K562 (cell line): ENCODE measurements at regions not wholly inside any gene's neighbourhood (a gene's known extent, or its start where the extent isn't known, plus 50 kb on each side); places are given as distances from the start of the nearest gene placed in this dataset.

Experiments
- ATAC-seq: fragments of 200-7000 bp; cut with Tn5 transposase; 3 replicates; pipeline ENCODE4 v1.9.1; 2020; ENCODE audit warnings: moderate library complexity
- BruUV-seq: library from RNA; stranded (reverse); fragments of 400-500 nt; replicated peaks from 2 replicates; lab custom pipeline; 2021; lab: Mats Ljungman, UMichigan
- CTCF ChIA-PET: fragments of 300-600 bp; formaldehyde crosslinking; extraction: SDS; loops from one replicate; lab custom pipeline; 2021; ENCODE audit warnings: low intra/inter-chr PET ratio; lab: Yijun Ruan, JAX
- POLR2A ChIA-PET: fragments of 300-600, 350-650 bp; sonication (Branson Sonifier 250); formaldehyde crosslinking; extraction: SDS; loops from one replicate; lab custom pipeline; 2021; ENCODE audit warnings: antibody characterized with exemption, inconsistent platforms; lab: Yijun Ruan, JAX
- DNase-seq, 4 experiments: peaks; one replicate each; pipeline versions ENCODE4 v3.0.0 to v3.0.0-alpha.2; 2011 to 2018; ENCODE audit warnings: low spot score in 3 of 4, mixed read lengths in 3 of 4; ENCODE audit errors: extremely low read depth in 1 of 4
- FAIRE-seq: peaks from 2 replicates; lab custom pipeline; 2011; peaks lifted over from hg19 to GRCh38; lab: Jason Lieb, UNC
- H2AFZ ChIP-seq: 2 replicates; pipeline ENCODE4 v1.6.0; 2011; ENCODE audit warnings: low read depth, low read length, control low read depth, inconsistent platforms
- H3K27ac ChIP-seq: fragments of 200-600 bp; 3 replicates; pipeline ENCODE4 v1.8.0; 2011; ENCODE audit warnings: low read depth, mild to moderate bottlenecking, control low read depth, inconsistent platforms, low read length, moderate library complexity, mixed read lengths; ENCODE audit errors: extremely low read depth
- H3K27me3 ChIP-seq, 2 experiments: fragments of 300-600 bp in 1 of 2; 2 replicates in 1 of 2; 3 replicates in 1 of 2; pipeline versions ENCODE4 v1.6.0 to v1.8.0; 2011; ENCODE audit warnings: inconsistent platforms in 2 of 2, low read length in 2 of 2, mild to moderate bottlenecking in 1 of 2, mixed read lengths in 1 of 2, moderate library complexity in 1 of 2; ENCODE audit not compliant: control insufficient read depth in 2 of 2, insufficient read depth in 2 of 2
- H3K36me3 ChIP-seq: fragments of 300-600 bp; 3 replicates; pipeline ENCODE4 v1.8.0; 2011; ENCODE audit warnings: mild to moderate bottlenecking, low read length, inconsistent platforms; ENCODE audit not compliant: control insufficient read depth, insufficient read depth
- H3K4me1 ChIP-seq, 2 experiments: fragments of 200-600 bp in 1 of 2; replicated peaks in 1 of 2; 2 replicates in 1 of 2; 3 replicates in 1 of 2; pipeline versions ENCODE4 v1.5.1 to v1.8.0; 2011; ENCODE audit warnings: inconsistent platforms in 2 of 2, low read length in 2 of 2, mild to moderate bottlenecking in 1 of 2, mixed read lengths in 1 of 2, moderate library complexity in 1 of 2; ENCODE audit not compliant: control insufficient read depth in 2 of 2, insufficient read depth in 2 of 2
- H3K4me2 ChIP-seq: 2 replicates; pipeline ENCODE4 v1.6.1; 2011; ENCODE audit warnings: low read length, control low read depth, inconsistent platforms, mixed read lengths; ENCODE audit not compliant: insufficient read depth
- H3K4me3 ChIP-seq: fragments of 200-600 bp; sonication (generic), shearing (Covaris generic); 2 replicates; pipeline ENCODE4 v1.5.1; 2016; ENCODE audit warnings: control low read depth, inconsistent platforms
- H3K79me2 ChIP-seq: fragments of 200-600 bp; 3 replicates; pipeline ENCODE4 v1.8.0; 2011; ENCODE audit warnings: low read length, inconsistent platforms; ENCODE audit not compliant: control insufficient read depth, insufficient read depth
- H3K9ac ChIP-seq, 2 experiments: 2 replicates each; pipeline versions ENCODE4 v1.6.0 to v1.6.1; 2011; ENCODE audit warnings: low read depth in 2 of 2, low read length in 2 of 2, control low read depth in 1 of 2, inconsistent platforms in 1 of 2, mild to moderate bottlenecking in 1 of 2, mixed read lengths in 1 of 2; ENCODE audit not compliant: insufficient read depth in 1 of 2
- H3K9me1 ChIP-seq: one replicate; pipeline ENCODE4 v1.6.0; 2011; ENCODE audit warnings: inconsistent platforms, mild to moderate bottlenecking, low read length, moderate library complexity; ENCODE audit not compliant: control insufficient read depth, insufficient read depth
- H3K9me3 ChIP-seq: replicated peaks from 2 replicates; pipeline ENCODE4 v1.5.1; 2011; ENCODE audit warnings: low read depth, low read length, inconsistent platforms; ENCODE audit not compliant: control insufficient read depth, insufficient read depth
- H4K20me1 ChIP-seq: replicated peaks from 2 replicates; pipeline ENCODE4 v1.6.1; 2011; ENCODE audit warnings: low read length, inconsistent platforms, mixed read lengths; ENCODE audit not compliant: control insufficient read depth, insufficient read depth
- HCFC1 ChIP-seq: IDR thresholded peaks from 2 replicates; pipeline ENCODE4 v1.6.1; 2012; ENCODE audit warnings: low read depth, low read length, improper control_type of control experiment
- MTA3 ChIP-seq: fragments of 450-650 bp; formaldehyde crosslinking; IDR thresholded peaks from 2 replicates; pipeline ENCODE4 v1.6.1; 2017; ENCODE audit warnings: mild to moderate bottlenecking, borderline replicate concordance
- MYC ChIP-seq, 2 experiments: fragments of 250-450 bp in 1 of 2; sonication (Bioruptor Pico) in 1 of 2; IDR thresholded peaks; 2 replicates each; pipeline versions ENCODE4 v1.5.1 to v1.6.1; 2012 to 2021; ENCODE audit warnings: low read depth in 2 of 2, borderline replicate concordance in 1 of 2, improper control_type of control experiment in 1 of 2, low read length in 1 of 2, mild to moderate bottlenecking in 1 of 2, moderate library complexity in 1 of 2
- PHF8 ChIP-seq: fragments of 200-600 bp; sonication (generic); IDR thresholded peaks from 2 replicates; pipeline ENCODE4 v1.6.1; 2012; ENCODE audit warnings: mixed run types, mild to moderate bottlenecking, inconsistent platforms, low read length, moderate library complexity, borderline replicate concordance
- PHTF2 ChIP-seq: fragments of 250-450 bp; sonication (Bioruptor Pico); IDR thresholded peaks from 2 replicates; pipeline ENCODE4 v1.5.0; 2021; ENCODE audit warnings: mild to moderate bottlenecking
- RBM25 ChIP-seq: fragments of 200-400 bp; formaldehyde crosslinking; IDR thresholded peaks from 2 replicates; pipeline ENCODE4 v1.6.1; 2018; ENCODE audit warnings: low read length, low read depth, moderate library complexity; ENCODE audit not compliant: severe bottlenecking
- SMARCA5 ChIP-seq: fragments of 450-650 bp; IDR thresholded peaks from 2 replicates; pipeline ENCODE4 v1.6.1; 2016
- SRSF1 ChIP-seq: fragments of 200-400 bp; formaldehyde crosslinking; IDR thresholded peaks from 2 replicates; pipeline ENCODE4 v1.6.1; 2017; ENCODE audit warnings: mild to moderate bottlenecking, low read depth, low read length, moderate library complexity
- ZC3H11A ChIP-seq: IDR thresholded peaks from 2 replicates; pipeline ENCODE4 v1.6.1; 2012; ENCODE audit warnings: low read depth, low read length, improper control_type of control experiment
- ZKSCAN1 ChIP-seq: fragments of 150-350 bp; IDR thresholded peaks from 2 replicates; pipeline ENCODE4 v1.6.1; 2016; ENCODE audit warnings: low read depth, low read length
- ZNF124 ChIP-seq: sonication (generic); formaldehyde crosslinking; IDR thresholded peaks from 2 replicates; pipeline ENCODE4 v1.8.1; 2022; ENCODE audit warnings: missing genetic modification reagents
- ZNF311 ChIP-seq: fragments of 250-450 bp; sonication (Bioruptor Pico); IDR thresholded peaks from 2 replicates; pipeline ENCODE4 v1.4.0; 2020; ENCODE audit warnings: mild to moderate bottlenecking, moderate library complexity
- ZNF717 ChIP-seq: fragments of 250-450 bp; sonication (Bioruptor Pico); IDR thresholded peaks from 2 replicates; pipeline ENCODE4 v1.5.0; 2021
- ZNF76 ChIP-seq: fragments of 250-450 bp; sonication (Bioruptor Pico); IDR thresholded peaks from 2 replicates; pipeline ENCODE4 v1.4.0; 2020; ENCODE audit warnings: mild to moderate bottlenecking, moderate library complexity, borderline replicate concordance
- ZNF780A ChIP-seq: fragments of 250-450 bp; sonication (Bioruptor Pico); IDR thresholded peaks from 2 replicates; pipeline ENCODE4 v1.5.0; 2021; ENCODE audit warnings: mild to moderate bottlenecking
- whole genome bisulfite sequencing: fragments of 100-300 bp; shearing (Covaris generic); methylation state at CpG from one replicate; pipeline ENCODE4 v1.1.6; 2016; ENCODE audit warnings: low coverage, mixed read lengths; ENCODE audit not compliant: insufficient coverage; ENCODE audit errors: missing lambda C conversion rate; 5-methylcytosine and 5-hydroxymethylcytosine counted together
- in situ Hi-C: fragments of 300-500 bp; cut with MboI; formaldehyde crosslinking; loops from 4 replicates; pipeline ENCODE4 v1.15.0; 2018; ENCODE audit warnings: inconsistent platforms, mixed read lengths
- intact Hi-C: fragments of 100-400 bp; cut with micrococcal nuclease; formaldehyde crosslinking; loops from 2 replicates; pipeline ENCODE4 v1.14.2; 2022

- Histone ChIP-seq H3K27ac (no peak overlapping the region), H3K4me1 (no peaks in the 10 kb centered on the region), H3K4me2 (no peak overlapping the region), H3K79me2 (no peaks in the 10 kb centered on the region), H3K27me3 (no peaks in the 10 kb centered on the region), H3K9ac (no peak overlapping the region), H3K36me3 (no peaks in the 10 kb centered on the region), H3K4me3 (no peak overlapping the region), H4K20me1 (no peaks in the 10 kb centered on the region), H2AFZ (no peak overlapping the region), H3K9me1 (no peaks in the 10 kb centered on the region), H3K9me3 (no peaks in the 10 kb centered on the region)
- intact Hi-C loops (no loop called here), in situ Hi-C loops (no loop called here)
- TF ChIP-seq MYC (IDR thresholded peaks at IDR 0.05; ENCODE audit: low read depth, low read length): no peak
- TF ChIP-seq MYC (CRISPR knock-in tag; IDR thresholded peaks at IDR 0.05; ENCODE audit: borderline replicate concordance, low read depth): no peak
- TF ChIP-seq ZNF717 (CRISPR knock-in tag): no peak
- no peak for TF ChIP-seq MTA3
- no peak for FAIRE-seq
- no TSS peak for BruUV-seq
- 1% methylated on average over 11 of the region's 12 CpGs for WGBS
- DNase-seq: no peak
- ChIA-PET POLR2A (no interaction called here), CTCF (no interaction called here)
- no peak for ATAC-seq
Observed at GRCh38 chr14:99072433-99072832, 199.6 kb downstream of the BCL11B start.

GRCh38 chr14:99072956-99073355 is 199.0 kb downstream of the BCL11B start:
- intact Hi-C loops (no loop called here), in situ Hi-C loops (no loop called here)
- BruUV-seq: no TSS peak
- ChIA-PET CTCF (no interaction called here), POLR2A (no interaction called here)
- no peak overlapping the region for H2AFZ ChIP-seq
- TF ChIP-seq SMARCA5: no peak
- TF ChIP-seq ZNF76 (CRISPR knock-in tag): no peak
- TF ChIP-seq ZNF124 (CRISPR knock-in tag): no peak
- TF ChIP-seq ZNF311 (CRISPR knock-in tag): no peak
- TF ChIP-seq RBM25: no peak
- TF ChIP-seq ZC3H11A: no peak
- no peak for TF ChIP-seq HCFC1
- TF ChIP-seq SRSF1: no peak
- TF ChIP-seq PHTF2: no peak
- no peak for TF ChIP-seq PHF8
- TF ChIP-seq ZNF780A (CRISPR knock-in tag): no peak
- TF ChIP-seq ZKSCAN1: no peak
- H3K9me1 ChIP-seq: no peaks in the 10 kb centered on the region
- H3K27me3 ChIP-seq: no peaks in the 10 kb centered on the region
- ATAC-seq: no peak
- DNase-seq: no peak
- no peaks in the 10 kb centered on the region for H3K4me1 ChIP-seq
- H3K79me2 ChIP-seq: no peaks in the 10 kb centered on the region
- H4K20me1 ChIP-seq: no peaks in the 10 kb centered on the region
- H3K4me2 ChIP-seq: no peak overlapping the region
- no peaks in the 10 kb centered on the region for H3K9me3 ChIP-seq
- no peak overlapping the region for H3K27ac ChIP-seq
- H3K9ac ChIP-seq: no peak overlapping the region
- 2% methylated on average over 6 of the region's 6 CpGs for WGBS
- no peak for FAIRE-seq
- H3K4me3 ChIP-seq: no peak overlapping the region
- no peaks in the 10 kb centered on the region for H3K36me3 ChIP-seq
